Tibial artery (tissue), 4 donors: ENCODE measurements at regions not wholly inside any gene's neighbourhood (a gene's known extent, or its start where the extent isn't known, plus 50 kb on each side); places are given as distances from the start of the nearest gene placed in this dataset.

Experiments used
- DNase-seq, 2 donors: peaks; one replicate each; pipeline ENCODE4 v3.0.0-alpha.2; 2019
- H3K27ac ChIP-seq, 2 donors: fragments of 200-600 bp; sonication (generic) in 1 of 2; 1 replicate in 1 of 2; 2 replicates in 1 of 2; pipeline ENCODE4 v1.5.1; 2018 to 2019; ENCODE audit warnings: mild to moderate bottlenecking in 1 of 2
- H3K27me3 ChIP-seq, 2 donors: fragments of 200-600 bp; sonication (generic) in 1 of 2; one replicate each; pipeline versions ENCODE4 v1.5.1 to v1.6.0; 2016 to 2019
- H3K36me3 ChIP-seq, 3 donors: fragments of 200-600 bp; sonication (generic) in 2 of 3; one replicate each; pipeline ENCODE4 v1.5.1; 2016 to 2019; ENCODE audit warnings: mild to moderate bottlenecking in 2 of 3
- H3K4me1 ChIP-seq, 4 donors: fragments of 200-600 bp; sonication (generic) in 2 of 4; 1 replicate in 3 of 4; 2 replicates in 1 of 4; pipeline ENCODE4 v1.5.1; 2016 to 2019
- H3K4me3 ChIP-seq, 2 donors: fragments of 200-600 bp; sonication (generic) in 1 of 2; 1 replicate in 1 of 2; 2 replicates in 1 of 2; pipeline ENCODE4 v1.5.1; 2018 to 2019; ENCODE audit warnings: mild to moderate bottlenecking in 2 of 2
- H3K9me3 ChIP-seq, 3 donors: fragments of 200-600 bp; sonication (generic) in 1 of 3; one replicate each; pipeline ENCODE4 v1.5.1; 2016 to 2019
- intact Hi-C: fragments of 100-400 bp; cut with DNase I; formaldehyde crosslinking; loops from one replicate; pipeline ENCODE4 v1.15.0; 2023; ENCODE audit warnings: low total_unique reads
- TF ChIP-seq, protein P1 (sequence below), 2 experiments: fragments of 200-600 bp in 1 of 2; fragments of 450-650 bp in 1 of 2; IDR thresholded peaks; one replicate each; pipeline ENCODE4 v1.5.1; 2017 to 2019; ENCODE audit warnings: antibody characterized with exemption in 2 of 2, mild to moderate bottlenecking in 1 of 2, moderate library complexity in 1 of 2

DNA sequence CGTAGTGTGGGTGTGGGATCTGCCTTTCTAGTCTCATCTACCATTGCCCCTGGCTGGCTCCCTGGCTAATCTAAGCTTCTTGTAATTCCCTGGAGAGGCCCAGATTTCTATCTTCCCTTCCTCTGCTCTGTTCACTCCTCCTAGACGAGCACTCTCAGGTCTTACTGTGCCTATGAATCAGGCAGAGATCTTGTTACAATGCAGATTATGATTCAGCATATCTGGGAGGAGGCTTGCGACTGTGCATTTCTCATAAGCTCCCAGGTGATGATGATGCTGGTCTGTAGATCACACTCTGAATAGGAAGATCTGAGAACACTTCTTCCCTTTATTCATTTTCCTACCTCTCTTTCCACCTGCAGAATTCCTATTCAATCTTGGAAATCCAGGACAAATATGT is 200.1 kb downstream of the CBLN1 start:
- no peaks in the 10 kb centered on the region for H3K27me3 ChIP-seq
- intact Hi-C loops: no loop called here
- H3K27ac ChIP-seq: no peak overlapping the region
- no peak for DNase-seq
- H3K36me3 ChIP-seq: no peaks in the 10 kb centered on the region
- H3K9me3 ChIP-seq: peaks cover 0 to 4% (median 0%) of the 10 kb centered on the region in 3 donors
- H3K4me3 ChIP-seq: no peak overlapping the region
- no peaks in the 10 kb centered on the region for H3K4me1 ChIP-seq
- TF ChIP-seq, protein P1, sequence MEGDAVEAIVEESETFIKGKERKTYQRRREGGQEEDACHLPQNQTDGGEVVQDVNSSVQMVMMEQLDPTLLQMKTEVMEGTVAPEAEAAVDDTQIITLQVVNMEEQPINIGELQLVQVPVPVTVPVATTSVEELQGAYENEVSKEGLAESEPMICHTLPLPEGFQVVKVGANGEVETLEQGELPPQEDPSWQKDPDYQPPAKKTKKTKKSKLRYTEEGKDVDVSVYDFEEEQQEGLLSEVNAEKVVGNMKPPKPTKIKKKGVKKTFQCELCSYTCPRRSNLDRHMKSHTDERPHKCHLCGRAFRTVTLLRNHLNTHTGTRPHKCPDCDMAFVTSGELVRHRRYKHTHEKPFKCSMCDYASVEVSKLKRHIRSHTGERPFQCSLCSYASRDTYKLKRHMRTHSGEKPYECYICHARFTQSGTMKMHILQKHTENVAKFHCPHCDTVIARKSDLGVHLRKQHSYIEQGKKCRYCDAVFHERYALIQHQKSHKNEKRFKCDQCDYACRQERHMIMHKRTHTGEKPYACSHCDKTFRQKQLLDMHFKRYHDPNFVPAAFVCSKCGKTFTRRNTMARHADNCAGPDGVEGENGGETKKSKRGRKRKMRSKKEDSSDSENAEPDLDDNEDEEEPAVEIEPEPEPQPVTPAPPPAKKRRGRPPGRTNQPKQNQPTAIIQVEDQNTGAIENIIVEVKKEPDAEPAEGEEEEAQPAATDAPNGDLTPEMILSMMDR (IDR thresholded peaks at IDR 0.05): no peak

DNA sequence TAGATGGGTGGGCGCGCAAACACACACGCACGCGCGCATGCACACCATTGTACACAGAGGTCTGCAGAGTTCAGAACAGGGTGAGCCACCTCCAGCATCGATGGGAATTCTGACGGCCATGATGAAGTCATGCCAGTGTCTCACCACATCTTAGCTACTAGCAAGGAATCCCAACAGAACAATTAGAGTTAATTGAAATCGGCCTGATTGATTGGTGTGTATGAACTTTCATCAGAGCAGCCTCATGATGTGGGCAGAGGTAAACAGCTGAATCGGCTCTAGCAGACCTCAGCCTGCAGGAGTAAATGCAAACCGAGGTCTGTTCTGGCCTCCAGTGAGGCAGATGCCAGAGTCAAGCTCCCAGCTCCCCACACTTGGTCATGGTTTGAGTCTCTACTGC is 200.6 kb downstream of the CBLN1 start:
- intact Hi-C loops: no loop called here
- Histone ChIP-seq H3K36me3 (no peaks in the 10 kb centered on the region), H3K4me3 (no peak overlapping the region), H3K4me1 (no peaks in the 10 kb centered on the region), H3K27ac (no peak overlapping the region), H3K9me3 (peaks cover 0 to 4% (median 0%) of the 10 kb centered on the region in 3 donors), H3K27me3 (no peaks in the 10 kb centered on the region)
- no peak for DNase-seq
- TF ChIP-seq, protein P1 (IDR thresholded peaks at IDR 0.05): no peak

DNA sequence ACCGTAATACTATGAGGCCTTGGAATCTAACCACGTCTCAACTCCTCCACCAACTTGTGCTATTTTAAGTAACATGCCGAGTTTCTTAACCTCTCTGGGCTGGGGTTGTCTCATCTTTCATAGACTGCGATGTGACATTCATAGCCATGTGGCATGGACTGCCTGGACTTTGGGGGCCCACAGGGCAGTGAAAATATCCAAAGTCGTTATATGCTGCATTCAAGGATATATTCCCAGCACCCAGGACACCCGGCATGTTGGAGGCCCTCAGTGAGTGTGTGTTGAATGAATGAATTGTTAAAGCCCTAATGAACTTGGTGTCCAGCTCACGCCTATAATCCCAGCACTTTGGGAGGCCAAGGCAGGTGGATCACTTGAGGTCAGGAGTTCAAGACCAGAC is 203.1 kb downstream of the CBLN1 start:
- no peaks in the 10 kb centered on the region for H3K9me3 ChIP-seq
- H3K4me3 ChIP-seq: no peak overlapping the region
- no peaks in the 10 kb centered on the region for H3K4me1 ChIP-seq
- H3K36me3 ChIP-seq: no peaks in the 10 kb centered on the region
- no peaks in the 10 kb centered on the region for H3K27me3 ChIP-seq
- intact Hi-C loops: no loop called here
- TF ChIP-seq, protein P1 (IDR thresholded peaks at IDR 0.05): no peak
- no peak for DNase-seq
- no peak overlapping the region for H3K27ac ChIP-seq

- Histone ChIP-seq H3K27me3 (no peaks in the 10 kb centered on the region), H3K36me3 (no peaks in the 10 kb centered on the region), H3K4me1 (no peaks in the 10 kb centered on the region), H3K9me3 (no peaks in the 10 kb centered on the region), H3K27ac (no peak overlapping the region), H3K4me3 (no peak overlapping the region)
- TF ChIP-seq, protein P1 (IDR thresholded peaks at IDR 0.05): no peak
- intact Hi-C loops: no loop called here
- no peak for DNase-seq
These were observed 203.5 kb downstream of the CBLN1 start for GRCh38 chr16:49078104-49078503.

DNA sequence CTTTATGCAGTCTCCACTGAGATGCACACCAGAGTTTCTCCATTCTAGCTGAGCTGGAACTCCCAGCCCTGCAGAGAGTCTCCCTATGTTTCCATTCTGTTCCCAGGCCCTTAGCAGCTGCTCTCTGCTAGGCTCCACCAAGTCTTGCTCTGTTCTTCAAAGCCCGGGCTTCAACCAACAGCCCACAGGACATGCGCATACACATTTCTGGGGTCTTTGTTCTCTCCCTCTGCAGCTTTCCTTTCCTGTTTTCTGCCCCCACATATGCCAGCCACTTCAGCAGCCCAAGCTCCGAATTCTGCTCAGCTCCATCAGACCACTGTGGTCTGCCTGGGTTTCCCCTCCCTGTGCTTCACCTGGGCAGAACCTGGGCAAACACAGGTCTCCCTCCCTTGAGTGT is 205.9 kb downstream of the CBLN1 start:
- no peak overlapping the region for H3K27ac ChIP-seq
- intact Hi-C loops: no loop called here
- DNase-seq: no peak
- H3K4me3 ChIP-seq: no peak overlapping the region
- no peaks in the 10 kb centered on the region for H3K9me3 ChIP-seq
- H3K36me3 ChIP-seq: no peaks in the 10 kb centered on the region
- no peaks in the 10 kb centered on the region for H3K27me3 ChIP-seq
- TF ChIP-seq, protein P1 (IDR thresholded peaks at IDR 0.05): no peak
- H3K4me1 ChIP-seq: no peaks in the 10 kb centered on the region

DNA sequence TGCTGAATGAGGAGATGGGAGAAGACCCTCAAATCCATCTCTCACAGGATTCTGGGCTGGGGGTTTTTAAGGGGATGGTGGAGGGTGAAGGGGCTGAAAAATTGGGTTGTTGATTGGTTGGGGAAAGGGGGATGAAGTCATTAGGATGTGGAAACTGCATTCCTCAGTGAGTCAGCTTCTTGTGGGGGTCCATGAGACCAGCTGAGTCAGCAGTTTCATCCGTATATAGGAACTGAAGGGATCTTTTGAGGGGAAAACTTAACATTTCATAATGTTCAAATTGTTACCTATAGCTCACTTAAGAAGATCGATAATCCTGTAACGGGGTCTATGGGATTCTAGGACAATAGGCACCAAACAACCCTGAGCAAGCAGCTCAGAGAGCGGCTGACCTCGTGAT is 213.4 kb downstream of the CBLN1 start:
- no peak for DNase-seq
- Histone ChIP-seq H3K27me3 (no peaks in the 10 kb centered on the region), H3K4me1 (no peaks in the 10 kb centered on the region)

More for the DNA sequence above, 213.4 kb downstream of the CBLN1 start:
- Histone ChIP-seq H3K4me3 (no peak overlapping the region), H3K27ac (no peak overlapping the region), H3K9me3 (peaks cover 0 to 5% (median 0%) of the 10 kb centered on the region in 3 donors), H3K36me3 (no peaks in the 10 kb centered on the region)
- TF ChIP-seq, protein P1 (IDR thresholded peaks at IDR 0.05): no peak
- intact Hi-C loops: no loop called here
